CD4-positive, alpha-beta T cell treated with Interleukin-17A for 4 hours (primary cell): ENCODE measurements at regions not wholly inside any gene's neighbourhood (a gene's known extent, or its start where the extent isn't known, plus 50 kb on each side); places are given as distances from the start of the nearest gene placed in this dataset.

Experiments
- DNase-seq: peaks from one replicate; pipeline ENCODE4 v3.0.0-alpha.2; 2020; ENCODE audit warnings: mixed read lengths

DNA sequence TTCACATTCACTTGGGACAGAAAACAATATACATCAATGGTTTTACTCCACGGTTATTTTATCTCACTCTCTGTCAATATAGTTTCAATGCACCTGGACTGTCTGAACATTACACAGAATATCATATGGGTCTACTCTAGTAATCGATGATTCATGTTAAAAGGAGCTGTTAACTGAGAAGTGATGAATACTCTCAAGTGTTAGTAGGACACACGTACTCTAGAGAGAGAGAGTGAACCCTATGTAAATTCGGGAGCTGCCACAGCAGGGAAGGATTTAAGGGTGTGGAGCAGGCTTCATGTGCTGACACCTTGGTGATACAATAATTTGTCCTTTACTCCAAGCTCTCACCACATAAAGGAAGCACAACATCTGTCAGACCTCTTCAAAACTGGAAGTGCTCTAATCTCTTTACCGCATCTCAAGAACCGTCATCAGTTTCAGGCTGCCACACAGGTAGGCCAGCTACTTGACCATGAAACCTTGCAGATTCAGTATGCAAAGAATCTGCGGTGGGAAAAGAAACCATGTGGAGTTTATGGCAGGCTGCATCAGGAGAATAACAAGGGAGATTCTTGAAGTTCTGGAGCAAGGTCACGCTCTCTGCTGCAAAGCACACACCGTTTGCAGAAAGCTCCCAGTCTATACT lies 199.2 kb upstream of the TMC3 start:
- no peak for DNase-seq

- DNase-seq: no peak
These were observed 198.2 kb upstream of the TMC3 start for GRCh38 chr15:81572190-81572589.

- no peak for DNase-seq
These were observed 195.5 kb upstream of the TMC3 start for GRCh38 chr15:81569286-81570080.

DNA sequence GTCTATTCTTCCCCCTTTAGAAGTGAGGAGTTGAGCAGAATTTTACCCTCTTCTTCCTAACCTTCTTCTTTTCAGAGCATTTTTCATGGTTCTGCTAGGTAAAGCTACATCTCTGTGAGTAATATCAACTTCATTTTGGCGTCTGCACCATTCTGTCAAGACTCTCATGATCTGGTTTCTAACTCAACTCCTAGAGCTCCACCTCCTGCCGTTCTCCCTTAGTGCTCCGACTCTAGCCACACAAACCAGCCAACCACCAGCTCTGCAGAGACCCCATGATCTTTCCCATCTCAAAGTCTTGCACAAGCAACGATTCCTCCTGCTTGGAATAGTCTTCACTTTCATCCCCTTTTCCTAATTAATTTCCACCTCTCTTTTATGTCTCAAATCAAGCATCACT lies 193.9 kb upstream of the TMC3 start:
- DNase-seq: no peak

DNA sequence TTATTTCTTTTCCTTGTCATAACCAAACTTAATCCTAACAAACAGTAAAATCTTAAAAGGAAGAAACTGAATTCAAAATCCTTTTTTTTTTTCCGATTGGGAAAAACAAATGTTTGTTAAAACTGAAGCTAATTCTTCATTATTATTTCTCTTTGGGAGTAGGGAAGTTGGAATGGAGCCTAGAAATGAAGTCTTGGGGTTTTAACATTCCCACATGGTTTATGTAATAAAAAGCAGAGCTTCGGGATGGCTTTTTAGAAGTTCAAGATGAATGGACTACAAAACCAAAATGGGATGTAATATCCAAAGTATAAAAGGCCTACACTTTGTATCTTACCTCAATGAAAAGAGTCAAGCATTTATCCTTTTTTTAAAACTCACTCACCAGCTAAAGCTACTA lies 189.0 kb upstream of the TMC3 start:
- no peak for DNase-seq

- no peak for DNase-seq
These were observed 186.4 kb upstream of the TMC3 start for GRCh38 chr15:81560405-81560804.

GRCh38 chr15:81558056-81558455 lies 184.0 kb upstream of the TMC3 start:
- no peak for DNase-seq

- DNase-seq: no peak
These were observed 181.3 kb upstream of the TMC3 start for GRCh38 chr15:81555346-81555745.

- no peak for DNase-seq
These were observed 174.5 kb upstream of the TMC3 start for GRCh38 chr15:81548365-81549130.

DNA sequence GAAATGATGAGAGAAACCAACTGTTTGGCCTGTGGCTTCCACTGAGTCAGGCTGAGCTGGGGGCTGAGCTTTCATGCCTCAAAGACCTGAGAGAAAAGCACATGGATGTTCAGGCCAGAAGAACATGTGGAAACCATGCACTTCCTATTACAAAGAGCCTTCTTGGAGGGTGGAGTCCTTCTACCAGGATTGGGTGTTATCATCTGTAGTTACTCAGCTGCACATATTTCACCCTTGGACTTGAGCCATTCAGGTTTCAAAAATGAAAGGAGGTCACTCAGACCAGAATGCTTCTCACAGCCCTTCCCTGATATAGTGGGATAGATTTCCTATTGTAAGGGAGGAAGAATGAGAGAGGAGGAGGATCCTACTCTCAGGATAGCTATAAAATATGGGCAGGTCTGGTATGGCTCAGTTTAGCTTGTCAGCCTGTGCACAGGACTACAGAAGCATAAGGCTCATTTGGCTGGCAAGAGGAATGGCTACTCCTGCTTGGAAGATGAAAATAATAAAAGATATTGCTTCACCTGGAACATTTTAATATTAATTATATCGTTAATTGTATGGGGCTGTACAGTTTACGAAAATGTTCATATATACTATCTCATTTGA lies 173.6 kb upstream of the TMC3 start:
- DNase-seq: no peak

GRCh38 chr15:81544385-81544784 lies 170.4 kb upstream of the TMC3 start:
- no peak for DNase-seq

DNA sequence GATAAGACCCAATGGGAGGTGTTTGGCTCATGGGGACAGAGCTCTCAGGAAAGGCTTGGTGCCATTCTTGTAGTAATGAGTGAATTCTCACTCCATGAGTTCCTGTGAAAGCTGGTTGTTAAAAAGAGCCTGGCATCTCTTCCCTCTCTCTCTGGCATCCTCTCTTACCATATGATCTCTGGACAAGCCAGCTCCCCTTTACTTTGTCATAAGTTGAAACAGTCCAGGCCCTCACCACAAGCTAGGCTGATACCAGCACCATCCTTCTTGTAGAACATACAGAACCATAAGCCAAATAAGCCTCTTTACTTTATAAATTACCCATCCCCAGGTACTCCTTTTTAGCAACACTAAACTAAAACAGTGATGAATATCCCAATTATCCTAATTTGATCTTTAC lies 166.9 kb upstream of the TMC3 start:
- no peak for DNase-seq

- no peak for DNase-seq
These were observed 162.3 kb upstream of the TMC3 start for GRCh38 chr15:81536356-81536755.

DNA sequence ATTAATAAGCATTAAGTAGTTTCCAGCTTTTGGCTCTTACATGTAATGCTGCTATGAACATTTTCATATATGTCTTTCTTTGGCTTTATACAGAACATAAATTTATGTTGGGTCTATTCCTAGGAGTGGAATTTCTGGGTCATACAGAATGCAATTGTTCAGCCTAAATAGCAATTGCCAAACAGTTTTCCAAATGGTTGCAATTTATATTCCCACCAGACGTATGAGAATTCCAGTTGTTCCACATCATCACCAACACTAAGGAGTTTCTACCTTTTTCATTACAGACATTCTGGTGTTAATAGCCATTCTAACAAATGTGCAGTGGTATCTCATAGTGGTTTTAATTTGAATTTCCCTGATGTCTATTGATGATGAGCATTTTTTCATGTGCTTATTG lies 160.1 kb upstream of the TMC3 start:
- no peak for DNase-seq

DNA sequence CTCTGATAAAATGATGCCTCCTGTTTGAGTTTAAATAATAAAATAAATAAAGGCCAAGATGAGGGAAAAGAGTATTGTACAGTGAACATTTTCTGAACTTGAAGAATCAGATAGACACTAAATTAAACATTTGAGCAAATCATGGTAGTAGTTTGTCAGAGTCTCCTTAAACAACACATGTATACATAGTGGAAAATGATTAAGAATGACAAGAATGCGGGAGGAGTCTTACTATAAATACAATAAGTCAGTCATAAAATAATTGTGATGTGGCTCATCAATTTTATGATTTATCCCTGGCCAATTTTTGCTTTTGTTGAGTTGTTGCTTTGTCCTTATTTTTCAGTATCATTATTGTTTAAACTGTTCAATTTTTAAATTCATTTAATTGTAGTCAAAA lies 158.0 kb upstream of the TMC3 start:
- no peak for DNase-seq

DNA sequence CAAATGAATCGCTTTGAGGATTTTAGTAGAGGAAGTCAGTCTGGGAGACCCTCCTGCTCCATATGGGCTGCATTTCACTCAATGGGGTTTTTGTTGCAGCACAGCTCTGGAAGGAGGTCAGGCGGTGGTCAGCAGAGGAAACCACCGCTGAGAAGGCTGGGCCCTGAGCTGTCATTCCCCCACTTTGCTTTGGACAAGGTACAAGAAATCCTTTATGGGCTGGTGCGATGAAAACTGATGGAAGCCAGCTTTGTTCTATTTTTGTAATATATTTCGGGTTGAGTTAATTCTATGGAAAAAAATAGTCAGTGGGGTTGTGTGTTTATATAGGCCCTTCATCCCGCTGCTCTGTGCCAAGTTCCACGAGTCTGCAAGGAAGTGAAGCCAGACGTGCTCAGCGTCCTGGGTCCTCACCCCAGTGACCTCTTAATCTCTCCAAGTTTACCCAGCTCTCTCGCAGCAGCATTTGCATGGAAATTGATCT lies 157.1 kb upstream of the TMC3 start:
- no peak for DNase-seq

DNA sequence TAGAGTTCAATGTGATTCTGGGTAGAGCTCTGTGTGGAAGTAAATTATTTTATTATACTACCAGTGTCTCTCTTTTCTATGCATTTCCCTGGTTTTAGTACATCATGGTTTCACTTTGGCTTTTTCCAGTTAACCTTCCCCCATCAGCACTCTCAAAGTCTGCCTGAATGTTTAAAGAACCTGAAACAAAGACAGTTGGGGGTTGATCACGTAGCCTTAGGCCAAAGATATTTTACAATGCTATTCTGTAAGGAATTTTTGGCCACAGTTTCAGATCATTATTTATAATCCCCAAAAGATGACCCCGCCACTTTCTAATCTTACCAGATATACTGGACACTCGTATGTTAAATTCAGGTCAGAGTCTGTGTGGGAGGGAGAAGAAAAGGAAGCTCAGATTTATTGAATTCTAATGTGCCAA lies 156.3 kb upstream of the TMC3 start:
- DNase-seq: no peak

DNA sequence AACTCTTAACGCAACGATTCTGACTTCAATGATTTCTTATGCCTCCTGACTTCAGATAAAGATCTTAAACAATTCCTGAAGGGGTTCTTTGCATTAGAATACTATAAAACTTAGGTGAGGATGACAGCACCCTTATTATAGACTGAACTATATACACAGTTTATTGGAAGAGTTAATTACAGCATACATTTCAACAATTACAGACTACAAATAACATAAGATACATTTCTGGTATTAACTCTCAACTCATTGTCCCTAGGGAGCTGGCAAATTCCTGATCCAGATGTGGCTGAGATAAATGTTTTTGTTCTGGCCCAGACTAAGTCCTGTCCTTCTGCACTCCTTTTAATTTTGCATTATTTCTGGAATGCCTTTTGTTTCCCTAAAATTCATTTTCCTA lies 155.5 kb upstream of the TMC3 start:
- DNase-seq: no peak

GRCh38 chr15:81526029-81526428 lies 152.0 kb upstream of the TMC3 start:
- no peak for DNase-seq

DNA sequence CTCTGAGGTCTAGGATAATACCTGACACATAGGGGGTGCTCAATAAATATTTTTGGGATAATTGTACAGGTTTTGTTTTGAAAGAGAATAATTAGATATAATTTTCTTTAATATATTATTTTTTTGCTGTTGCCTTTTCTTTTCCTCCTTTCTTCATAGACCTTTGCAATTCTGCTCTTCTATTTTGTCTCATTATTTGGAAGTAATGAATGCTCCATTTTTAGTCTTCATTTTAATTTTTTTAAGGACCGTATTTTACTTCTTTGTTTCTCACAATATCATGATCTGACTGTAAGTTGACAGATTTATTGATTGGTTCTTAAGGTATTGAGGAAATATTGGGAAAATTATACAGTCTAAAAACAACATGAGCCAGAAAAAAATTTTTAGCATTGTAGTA lies 150.5 kb upstream of the TMC3 start:
- no peak for DNase-seq

DNA sequence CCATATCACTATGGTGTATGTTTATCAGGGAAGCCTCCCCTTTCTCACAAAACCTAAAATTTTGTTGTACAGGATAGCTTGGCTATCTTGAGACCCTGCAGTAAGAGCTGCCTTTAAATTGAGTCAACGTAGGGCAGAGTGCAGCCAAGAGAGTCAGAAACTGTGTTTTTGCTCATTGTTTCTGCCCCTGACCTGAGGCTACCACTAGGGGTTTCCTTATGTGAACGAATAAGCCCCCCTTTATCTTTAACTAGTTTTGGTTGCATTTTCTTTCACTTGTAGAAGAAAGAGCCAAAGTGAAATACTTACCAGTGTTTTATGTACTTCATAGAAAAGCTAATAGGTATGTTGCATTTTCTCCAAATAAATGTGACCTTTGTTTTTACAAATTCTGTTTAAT lies 149.9 kb upstream of the TMC3 start:
- DNase-seq: no peak

- no peak for DNase-seq
These were observed 146.5 kb upstream of the TMC3 start for GRCh38 chr15:81520480-81520879.

GRCh38 chr15:81516461-81516860 lies 142.4 kb upstream of the TMC3 start:
- no peak for DNase-seq
